NCI-H1436 (cell line): ENCODE measurements at regions not wholly inside any gene's neighbourhood (a gene's known extent, or its start where the extent isn't known, plus 50 kb on each side); places are given as distances from the start of the nearest gene placed in this dataset.

Experiments
- DNase-seq: peaks from one replicate; lab custom pipeline; 2025; lab: John Stamatoyannopoulos, UW

GRCh38 chr2:5540856-5541255 is 151.3 kb upstream of the SOX11 start:
- no peak for DNase-seq

- no peak for DNase-seq
Observed at GRCh38 chr2:5544205-5544786, 147.9 kb upstream of the SOX11 start.

- no peak for DNase-seq
Observed at GRCh38 chr2:5546181-5546580, 146.0 kb upstream of the SOX11 start.

- no peak for DNase-seq
Observed at GRCh38 chr2:5548991-5549715, 143.0 kb upstream of the SOX11 start.

GRCh38 chr2:5549771-5550170 is 142.4 kb upstream of the SOX11 start:
- DNase-seq: no peak

- no peak for DNase-seq
Observed at GRCh38 chr2:5555636-5556035, 136.5 kb upstream of the SOX11 start.

GRCh38 chr2:5561006-5561405 is 131.2 kb upstream of the SOX11 start:
- DNase-seq: no peak

- DNase-seq: no peak
Observed at GRCh38 chr2:5562426-5562825, 129.8 kb upstream of the SOX11 start.

- no peak for DNase-seq
Observed at GRCh38 chr2:5562865-5563264, 129.3 kb upstream of the SOX11 start.

- DNase-seq: no peak
Observed at GRCh38 chr2:5563411-5563810, 128.8 kb upstream of the SOX11 start.

- no peak for DNase-seq
Observed at GRCh38 chr2:5569256-5569655, 122.9 kb upstream of the SOX11 start.

- no peak for DNase-seq
Observed at GRCh38 chr2:5576015-5576414, 116.2 kb upstream of the SOX11 start.

GRCh38 chr2:5587766-5588165 is 104.4 kb upstream of the SOX11 start:
- DNase-seq: no peak

GRCh38 chr2:5588601-5589000 is 103.6 kb upstream of the SOX11 start:
- no peak for DNase-seq

GRCh38 chr2:5589183-5589582 is 103.0 kb upstream of the SOX11 start:
- DNase-seq: no peak

- DNase-seq: no peak
Observed at GRCh38 chr2:5590886-5591285, 101.3 kb upstream of the SOX11 start.

GRCh38 chr2:5592916-5593315 is 99.3 kb upstream of the SOX11 start:
- DNase-seq: no peak

- no peak for DNase-seq
Observed at GRCh38 chr2:5594249-5594695, 97.9 kb upstream of the SOX11 start.

- DNase-seq: no peak
Observed at GRCh38 chr2:5596868-5597267, 95.3 kb upstream of the SOX11 start.

- no peak for DNase-seq
Observed at GRCh38 chr2:5598156-5598555, 94.0 kb upstream of the SOX11 start.

- DNase-seq: no peak
Observed at GRCh38 chr2:5609201-5609600, 83.0 kb upstream of the SOX11 start.

- no peak for DNase-seq
Observed at GRCh38 chr2:5612666-5613065, 79.5 kb upstream of the SOX11 start.

- DNase-seq: no peak
Observed at GRCh38 chr2:5616019-5616418, 76.2 kb upstream of the SOX11 start.

GRCh38 chr2:5617358-5617757 is 74.8 kb upstream of the SOX11 start:
- no peak for DNase-seq
